HUDEP-2 (cell line): ENCODE measurements at regions not wholly inside any gene's neighbourhood (a gene's known extent, or its start where the extent isn't known, plus 50 kb on each side); places are given as distances from the start of the nearest gene placed in this dataset.
"Not testable (repeated sequence)": the region's sequence is repeated elsewhere in the genome, so short reads cannot be mapped to it uniquely, and the experiment has no call there.

Experiments used
- DNase-seq, 76 experiments: peaks; one replicate each; lab custom pipeline; 2025; ENCODE audit not compliant: unreplicated experiment in 76 of 76; lab: John Stamatoyannopoulos, UW

DNA sequence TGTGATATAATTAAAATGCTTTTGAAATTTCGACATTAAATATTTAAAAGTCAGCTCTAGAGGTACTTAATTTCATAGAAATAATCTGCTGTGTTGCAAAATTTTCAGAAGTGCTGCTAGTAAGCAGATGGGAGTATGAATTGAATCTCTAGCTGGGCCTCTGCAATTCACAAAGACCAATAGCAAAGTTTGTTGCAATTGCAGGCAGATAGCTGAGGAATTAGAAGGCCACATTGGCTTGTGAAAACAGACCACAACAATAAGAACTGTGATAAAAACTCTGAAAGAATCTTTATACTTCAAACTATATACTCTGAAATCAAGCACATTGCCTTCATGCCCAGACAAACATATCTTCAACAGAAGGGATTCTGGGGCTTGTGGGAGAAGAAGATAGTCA, 636.3 kb upstream of the SOX9 start:
- DNase-seq = no peak

DNA sequence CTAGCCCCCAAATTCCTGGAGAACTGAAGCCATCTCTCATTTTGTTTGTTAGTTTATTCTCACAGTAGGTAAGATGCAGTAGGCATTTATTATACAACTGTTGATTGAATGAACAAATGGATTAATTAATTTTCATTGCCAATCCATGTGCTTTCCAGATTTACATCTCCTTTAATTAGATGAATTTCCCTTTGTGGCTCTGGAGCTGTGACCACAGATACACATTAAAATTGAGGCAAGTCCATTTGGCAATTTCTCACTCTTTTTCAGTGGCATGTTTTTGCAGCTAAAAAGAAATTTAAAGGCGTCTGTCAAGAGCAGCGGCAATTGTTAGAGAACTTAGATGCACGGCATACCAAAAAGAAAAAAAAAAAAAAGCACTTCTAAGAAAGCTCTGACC, 635.4 kb upstream of the SOX9 start:
- DNase-seq = no peak

DNA sequence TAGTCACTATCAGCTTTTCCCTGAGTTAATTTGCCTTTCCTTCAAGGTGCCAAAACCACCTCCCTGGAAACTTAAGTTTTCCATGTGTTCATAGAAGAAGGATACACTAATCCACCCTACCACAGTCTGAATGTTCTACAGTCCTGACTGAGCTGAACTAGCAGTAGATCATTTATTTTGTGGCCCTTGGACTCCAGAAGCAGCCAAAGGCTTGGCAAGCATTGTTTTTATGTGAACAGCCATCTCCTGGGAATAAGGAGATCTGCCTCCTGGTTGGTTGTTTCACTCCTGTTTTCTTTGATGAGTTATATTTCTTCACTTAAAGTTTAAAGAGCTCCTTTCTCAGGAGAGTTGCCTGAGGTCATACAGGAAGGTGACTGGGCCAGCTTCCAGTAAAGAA, 634.6 kb upstream of the SOX9 start:
- DNase-seq = no peak

DNA sequence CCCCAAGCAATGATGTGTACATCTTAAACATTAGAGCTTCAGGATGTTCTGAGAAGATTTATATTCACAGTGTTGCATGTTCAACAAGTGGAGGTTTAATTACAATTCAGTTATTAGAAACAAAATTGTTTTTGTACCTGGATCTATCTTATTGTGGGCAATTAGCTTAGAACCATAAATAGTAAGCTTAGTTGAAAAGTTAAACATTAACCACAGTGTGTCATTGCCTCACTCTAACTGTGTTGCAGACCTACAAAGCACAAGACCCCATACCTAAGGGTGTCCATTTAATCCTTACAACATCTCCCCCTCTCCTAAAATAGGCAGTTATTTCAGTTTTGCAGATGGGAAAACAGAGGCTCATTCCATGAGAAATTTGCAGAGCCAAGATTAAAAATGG, 632.0 kb upstream of the SOX9 start:
- no peak for DNase-seq

DNA sequence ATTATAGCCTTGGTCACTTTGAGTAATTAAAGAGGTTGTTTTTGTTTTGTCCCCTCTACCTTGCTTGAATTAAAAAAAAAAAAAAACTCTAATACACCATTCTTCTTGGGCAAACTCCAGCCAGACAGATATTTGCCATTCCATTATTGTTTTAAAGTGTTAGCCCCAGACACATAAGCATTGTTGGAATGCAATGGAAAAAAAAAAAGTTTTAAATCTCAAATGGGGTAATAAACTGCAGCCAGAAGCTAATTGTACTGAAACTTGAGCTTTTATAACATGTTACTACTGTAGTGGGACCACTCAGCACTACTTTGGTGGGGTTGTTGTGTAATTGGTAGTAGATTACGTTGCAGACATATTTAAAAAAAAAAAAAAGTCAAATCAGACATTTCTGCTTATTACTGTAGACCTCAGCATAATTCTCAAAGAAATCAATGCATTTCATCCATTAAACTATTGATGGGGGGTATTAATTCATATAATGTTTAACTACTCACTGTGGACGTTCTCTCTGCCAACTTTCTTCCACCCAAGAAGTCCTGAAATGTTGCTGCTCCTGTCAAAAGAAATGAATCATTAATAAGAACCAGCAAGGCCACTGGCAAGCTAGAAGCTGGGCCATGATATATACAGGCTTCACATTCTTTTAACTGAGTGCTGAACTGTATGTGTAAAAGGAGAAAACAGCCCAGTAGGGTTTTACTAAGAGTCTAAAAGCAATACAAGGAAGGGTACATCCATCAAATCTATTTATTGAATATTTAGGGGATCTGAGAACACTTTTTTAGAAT, 626.6 kb upstream of the SOX9 start:
- DNase-seq = no peak

DNA sequence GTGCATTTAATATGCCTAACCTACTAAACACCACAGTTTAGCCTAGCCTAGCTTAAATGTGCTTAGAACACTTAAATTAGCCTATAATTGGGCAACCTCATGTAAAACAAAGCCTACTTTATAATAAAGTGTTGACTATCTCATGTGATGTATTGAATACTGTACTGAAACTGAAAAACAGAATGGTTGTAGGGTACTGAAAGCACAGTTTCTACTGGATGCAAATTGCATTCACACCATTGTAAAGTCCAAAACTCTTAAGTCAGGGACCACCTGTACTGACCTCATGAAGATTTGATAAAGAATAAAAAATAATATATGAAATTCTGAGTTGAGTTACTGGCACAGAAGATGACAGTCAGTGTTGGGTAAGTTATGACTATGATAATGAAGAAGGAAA, 625.4 kb upstream of the SOX9 start:
- no peak for DNase-seq

DNA sequence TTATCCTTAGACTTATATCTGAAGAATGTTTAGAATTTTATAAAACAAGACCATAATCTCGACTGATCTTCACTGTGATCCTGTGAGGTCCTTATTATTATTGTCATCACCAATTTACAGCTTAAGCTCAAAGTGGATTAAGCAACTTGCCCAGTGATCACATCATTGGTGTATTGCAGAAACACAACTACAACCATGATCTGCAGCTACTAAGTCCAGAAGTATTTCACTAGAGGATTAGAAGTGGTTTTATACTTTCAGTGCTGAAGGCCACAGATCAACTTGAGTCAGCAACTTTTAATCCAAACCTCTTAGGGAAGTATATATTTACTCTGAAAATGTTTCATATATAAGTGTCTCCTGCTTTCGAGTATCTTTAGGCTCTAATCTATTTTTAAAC, 624.3 kb upstream of the SOX9 start:
- no peak for DNase-seq

DNA sequence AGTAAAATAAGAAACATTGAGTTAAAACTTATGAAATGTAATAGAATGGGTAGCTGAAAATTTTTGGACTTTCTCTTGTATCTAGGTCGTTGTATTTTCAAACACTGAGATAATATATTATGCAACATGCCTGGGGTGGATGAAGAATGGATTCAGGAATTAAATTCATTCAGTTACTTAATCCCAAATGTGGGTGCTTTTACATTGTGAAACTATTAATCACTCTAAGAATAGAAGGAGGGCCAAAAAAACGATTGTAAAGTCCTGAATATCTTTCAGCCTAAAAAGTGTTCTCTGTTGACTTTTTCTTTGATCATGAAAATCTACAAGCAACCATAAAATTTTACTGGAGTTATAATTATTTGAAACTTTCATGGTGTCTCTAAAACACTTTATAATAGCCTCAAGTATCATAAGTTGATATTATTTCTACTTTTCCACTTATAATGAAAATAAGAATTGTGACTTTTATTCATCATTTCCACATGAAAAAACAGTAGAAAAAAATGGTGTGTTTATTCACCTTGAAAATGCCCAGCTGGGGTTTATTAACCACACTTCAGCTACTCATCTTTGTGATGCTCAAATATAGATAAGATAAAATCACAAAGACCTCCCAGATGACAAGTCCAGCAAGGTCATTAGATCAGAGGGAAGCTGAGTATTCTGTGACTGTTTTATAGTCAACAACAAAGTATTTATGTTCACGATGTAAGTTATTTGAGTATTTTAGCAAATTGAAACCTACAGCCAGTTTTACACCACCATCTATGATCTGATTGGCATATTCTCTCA, 619.9 kb upstream of the SOX9 start:
- no peak for DNase-seq

DNA sequence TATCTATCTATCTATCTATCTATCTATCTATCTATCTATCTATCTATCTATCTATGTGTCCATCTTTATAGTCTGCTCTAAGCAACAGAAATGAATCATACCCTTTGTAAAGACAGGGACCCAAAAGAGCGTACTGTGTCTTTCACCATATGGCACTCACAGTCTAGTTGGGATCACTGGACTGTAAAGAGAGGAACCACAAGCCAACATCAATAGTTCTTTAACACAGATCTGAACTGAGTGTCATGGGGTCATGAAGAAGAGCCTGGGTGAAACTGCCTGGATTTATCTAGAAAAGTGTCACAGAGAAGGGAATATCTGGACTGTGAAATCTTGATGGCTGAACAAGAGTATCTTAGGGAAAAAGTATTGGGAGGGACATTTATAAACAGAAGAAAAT, 619.1 kb upstream of the SOX9 start:
- no peak for DNase-seq

DNA sequence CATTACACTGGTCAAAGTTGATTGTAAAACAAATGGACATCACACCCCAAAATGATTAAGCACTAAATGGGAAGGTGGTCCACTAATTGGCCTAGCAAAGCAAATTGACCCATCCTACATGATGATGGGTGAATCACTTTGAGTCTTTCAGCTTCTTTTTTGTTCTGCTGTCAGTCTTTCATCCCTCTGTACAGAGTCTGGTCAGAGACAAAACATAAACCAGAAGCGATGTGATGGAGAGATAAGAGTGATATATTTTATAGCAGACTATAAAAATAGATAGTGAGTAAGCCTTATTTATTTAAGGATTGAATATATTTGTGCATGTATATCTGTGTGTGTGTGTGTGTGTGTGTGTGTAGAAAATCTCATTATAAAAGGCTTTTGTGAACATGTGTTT, 618.4 kb upstream of the SOX9 start:
- DNase-seq = no peak

DNA sequence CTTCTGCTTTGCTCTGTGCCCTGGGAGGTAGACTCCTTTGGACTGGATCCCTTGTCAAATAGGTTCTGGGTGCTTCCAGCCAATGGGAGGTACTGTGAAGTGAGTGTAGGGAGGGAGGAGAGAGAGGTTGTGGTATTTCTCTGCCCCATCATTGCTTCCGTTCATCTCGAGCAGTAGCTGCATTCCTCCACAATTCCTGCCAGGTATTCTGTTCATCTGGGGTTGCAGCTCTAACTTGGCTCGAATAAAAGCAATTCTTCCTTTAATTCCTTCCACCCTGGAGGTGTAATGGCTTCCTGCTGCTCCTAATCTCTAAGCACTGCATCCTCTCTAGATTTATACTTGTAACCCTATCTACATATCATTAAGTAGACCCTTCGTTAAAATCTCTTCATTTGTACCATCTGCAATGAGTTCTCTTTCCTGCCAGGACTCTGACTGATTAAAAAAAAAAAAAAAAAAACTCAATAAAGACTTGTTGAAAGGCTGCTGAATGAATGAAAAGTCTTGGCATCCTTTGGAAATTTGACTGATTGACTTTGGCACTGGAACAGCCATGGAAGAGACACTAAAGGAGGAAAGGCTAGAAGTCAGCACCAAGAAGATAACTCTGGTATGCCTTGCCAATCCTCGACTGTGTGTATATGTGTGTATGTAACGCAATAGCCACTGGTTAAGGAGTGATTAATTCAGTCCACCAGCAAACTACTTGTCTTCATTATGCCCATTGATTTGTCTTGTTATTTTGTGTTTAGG, 616.9 kb upstream of the SOX9 start:
- DNase-seq = no peak

DNA sequence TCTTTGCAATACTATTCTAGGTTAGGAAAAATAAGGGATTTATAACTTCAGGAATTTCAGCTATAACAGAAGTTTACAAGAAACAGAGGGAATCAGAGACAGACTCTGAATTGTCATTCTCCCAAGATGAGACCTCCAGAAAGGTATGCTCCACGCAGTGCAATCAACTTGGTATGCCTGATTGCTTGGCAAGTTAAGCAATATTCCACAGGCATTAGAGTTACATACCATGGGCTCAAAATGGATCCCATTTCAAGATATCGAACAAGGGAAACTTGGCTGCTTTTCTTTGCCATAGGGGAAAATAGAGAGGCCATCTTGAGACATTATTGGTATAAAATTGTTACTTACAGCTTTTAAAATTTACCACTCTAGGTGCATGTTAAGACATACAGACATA, 615.6 kb upstream of the SOX9 start:
- no peak for DNase-seq

DNA sequence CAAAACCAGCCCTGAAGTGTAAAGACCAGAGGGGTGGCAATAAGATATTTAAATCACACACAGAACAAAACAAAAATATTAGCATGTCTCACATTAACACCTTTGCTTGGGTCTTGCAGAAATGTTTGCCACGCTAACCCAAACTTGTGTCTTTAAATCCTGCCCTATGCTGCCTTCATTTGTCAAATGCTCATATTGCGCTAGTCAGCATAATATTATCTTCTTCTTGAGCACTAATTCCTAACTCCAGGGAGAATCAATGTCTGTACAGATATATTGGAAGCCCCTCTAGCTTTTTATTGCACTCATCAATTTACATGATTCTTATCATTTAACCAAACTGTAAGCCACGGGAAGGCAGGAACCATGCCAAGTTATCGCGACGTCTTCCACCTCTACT, 614.8 kb upstream of the SOX9 start:
- DNase-seq = no peak

DNA sequence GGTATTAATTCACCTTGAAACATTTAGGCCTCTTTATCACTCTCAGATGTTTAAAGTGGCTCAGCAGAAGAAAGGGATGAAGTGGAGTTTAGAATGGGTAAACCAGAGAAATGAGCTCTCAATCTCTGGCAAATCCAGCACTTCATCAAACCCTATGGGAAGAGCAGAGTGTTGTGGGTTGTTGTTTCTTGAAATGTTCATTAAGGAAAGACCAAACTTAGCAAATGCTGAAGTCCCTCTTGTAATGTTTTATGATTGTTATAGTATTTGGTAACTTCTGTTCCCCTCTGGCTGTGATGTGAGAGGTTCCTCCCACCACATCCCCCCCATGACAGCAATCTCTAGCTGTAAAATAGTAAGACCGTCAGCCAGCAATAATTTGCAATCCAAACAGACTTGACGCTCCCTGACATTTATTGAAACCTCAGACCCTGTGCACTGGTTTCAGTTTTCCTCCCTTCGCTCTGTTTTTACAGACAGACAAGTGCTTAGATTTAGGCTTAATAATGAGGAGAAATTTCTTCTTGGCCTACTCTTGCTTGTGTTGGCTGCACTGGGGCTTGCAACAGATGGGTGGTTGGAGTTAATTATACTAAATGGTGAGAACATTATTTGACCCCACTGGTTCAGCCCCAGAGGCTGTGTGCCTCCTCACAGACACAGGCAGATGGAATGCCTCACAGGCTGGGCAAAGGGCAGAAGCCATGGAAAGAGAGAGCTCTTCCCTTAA, 609.4 kb upstream of the SOX9 start:
- no peak for DNase-seq

DNA sequence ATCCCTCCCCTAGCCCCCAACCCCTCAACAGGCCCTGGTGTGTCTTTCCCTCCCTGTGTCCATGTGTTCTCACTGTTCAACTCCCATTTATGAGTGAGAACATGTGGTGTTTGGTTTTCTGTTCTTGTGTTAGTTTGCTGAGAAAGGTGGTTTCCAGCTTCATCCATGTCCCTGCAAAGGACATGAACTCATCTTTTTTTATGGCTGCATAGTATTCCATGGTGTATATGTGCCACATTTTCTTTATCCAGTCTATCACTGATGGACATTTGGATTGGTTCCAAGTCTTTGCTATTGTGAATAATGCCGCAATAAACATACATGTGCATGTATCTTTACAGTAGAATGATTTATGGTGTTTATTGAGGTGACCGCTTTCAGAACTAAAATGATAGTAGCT, 607.1 kb upstream of the SOX9 start:
- DNase-seq = not testable (repeated sequence)

DNA sequence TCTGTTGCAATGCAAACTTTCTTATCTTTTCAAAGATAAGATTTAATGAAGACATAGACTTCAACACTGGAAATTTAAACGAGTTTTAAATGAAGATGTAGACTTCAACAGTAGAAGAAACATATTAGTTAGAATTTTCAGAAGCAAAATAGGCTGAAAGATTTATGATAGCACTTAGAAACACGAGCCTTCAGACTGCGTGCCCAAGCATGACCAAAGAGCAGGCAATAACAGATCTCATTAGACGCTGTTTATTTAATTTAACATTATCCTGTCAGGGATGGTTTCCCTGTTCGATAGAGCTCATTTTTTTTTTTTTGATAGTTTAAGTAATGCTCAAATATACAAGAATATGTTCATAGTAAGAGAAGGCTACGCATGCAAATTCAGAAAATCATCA, 604.7 kb upstream of the SOX9 start:
- no peak for DNase-seq

DNA sequence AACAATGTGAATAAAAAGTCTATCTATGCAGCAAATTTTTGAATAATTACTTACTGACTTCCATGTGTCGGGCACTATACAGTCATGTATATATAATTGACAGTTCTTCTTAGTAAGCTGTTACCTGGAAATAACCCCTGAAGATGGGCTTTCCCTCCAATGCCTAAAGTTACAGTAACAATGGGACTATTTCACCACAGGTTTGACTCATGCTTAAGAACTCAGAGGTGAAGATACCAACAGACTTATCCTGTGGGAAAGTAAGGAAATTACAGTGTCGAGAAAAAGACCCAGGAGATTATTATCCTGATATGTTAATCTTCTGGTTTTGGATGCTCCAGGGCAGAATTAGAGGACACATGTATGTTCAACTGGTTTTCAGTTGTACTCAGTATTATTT, 601.5 kb upstream of the SOX9 start:
- DNase-seq = no peak

DNA sequence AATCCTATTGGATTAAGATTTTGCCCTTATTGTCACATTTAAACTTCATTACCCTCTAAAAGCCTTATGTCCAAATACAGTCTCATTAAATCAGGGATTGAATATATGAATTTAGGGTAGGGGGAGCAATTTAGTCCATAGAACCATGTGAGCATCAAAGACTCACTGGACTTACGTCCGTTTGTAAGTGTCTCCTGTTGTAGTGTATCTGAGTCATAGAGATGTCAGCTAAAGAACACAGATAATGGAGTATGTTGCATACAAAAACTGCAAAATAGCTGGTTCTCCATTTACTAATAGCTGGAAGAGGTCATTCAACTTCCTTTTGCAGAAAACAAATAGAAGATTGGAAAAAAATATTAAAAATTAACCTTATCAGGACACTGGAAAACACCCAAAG, 599.1 kb upstream of the SOX9 start:
- DNase-seq = no peak

DNA sequence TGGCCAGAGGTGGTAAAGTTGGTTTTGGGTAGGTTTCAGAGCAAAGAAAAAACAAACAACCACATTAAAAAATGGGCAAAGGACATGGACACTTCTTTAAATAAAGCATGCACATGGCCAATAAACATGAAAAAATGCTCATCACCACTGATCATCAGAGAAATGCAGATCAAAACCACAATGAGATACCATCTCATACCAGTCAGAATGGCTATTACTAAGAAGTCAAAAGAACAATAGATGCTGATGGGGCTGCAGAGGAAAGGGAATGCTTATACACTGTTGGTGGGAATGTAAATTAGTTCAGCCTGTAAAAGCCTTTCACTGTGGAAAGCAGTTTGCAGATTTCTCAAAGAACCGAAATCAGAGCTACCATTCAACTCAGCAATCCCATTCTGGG, 598.4 kb upstream of the SOX9 start:
- DNase-seq = no peak

DNA sequence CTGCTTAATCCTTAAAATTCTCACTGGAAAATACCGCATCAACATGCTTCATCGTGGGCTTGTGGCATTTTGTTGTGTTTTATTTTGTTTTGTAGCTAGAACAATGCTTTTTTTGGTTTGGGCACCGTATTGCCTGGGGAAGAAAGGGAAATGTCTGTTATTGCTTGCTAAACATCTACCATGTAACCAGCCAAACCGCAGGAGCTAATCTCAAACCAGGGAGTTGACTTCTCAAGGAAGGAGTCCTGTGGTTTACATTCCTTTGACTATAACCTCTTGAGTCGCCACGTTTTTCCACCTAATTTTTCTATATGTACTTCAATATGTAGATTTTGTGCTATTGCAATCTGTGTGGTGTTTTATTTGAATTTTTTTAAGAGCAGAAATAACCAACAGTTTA, 593.5 kb upstream of the SOX9 start:
- no peak for DNase-seq

DNA sequence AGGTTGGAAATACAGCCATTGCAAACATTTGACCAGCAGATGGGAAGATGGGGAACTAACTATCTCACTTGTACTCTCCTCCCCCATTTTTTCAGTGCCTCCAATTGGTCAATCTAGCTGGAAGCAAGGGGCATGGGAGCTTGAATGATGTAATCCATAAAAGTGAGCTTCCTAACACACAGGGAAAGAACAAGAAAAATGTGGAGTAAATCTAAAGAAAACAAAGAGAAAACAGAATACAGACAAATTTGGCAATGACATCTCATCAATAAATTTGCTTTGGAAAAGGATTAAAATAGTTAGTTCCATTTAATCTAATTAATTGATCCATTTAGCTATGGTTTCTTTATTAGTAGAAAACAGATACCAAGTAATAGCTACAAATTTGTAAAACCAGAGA, 592.6 kb upstream of the SOX9 start:
- no peak for DNase-seq
